ENCODE measurements at regions not wholly inside any gene's neighbourhood (a gene's known extent, or its start where the extent isn't known, plus 50 kb on each side); places are given as distances from the start of the nearest gene placed in this dataset.

- H3K4me3 ChIP-seq (ENCODE audit: low read depth, low read length): no peak overlapping the region
- no peaks in the 10 kb centered on the region for H3K36me3 ChIP-seq
- no peaks in the 10 kb centered on the region for H3K9me3 ChIP-seq
- no peak for TF ChIP-seq CTCF (IDR thresholded peaks at IDR 0.05; ENCODE audit: low read depth, low read length)
- H3K27me3 ChIP-seq: no peaks in the 10 kb centered on the region
- DNase-seq: no peak
- H3K4me1 ChIP-seq: no peaks in the 10 kb centered on the region
Measured at GRCh38 chr7:12821746-12822145, 134.3 kb downstream of the ARL4A start.

GRCh38 chr7:12826079-12826478 lies 138.6 kb downstream of the ARL4A start:
- no peaks in the 10 kb centered on the region for H3K36me3 ChIP-seq

GRCh38 chr7:12827219-12827821 lies 139.9 kb downstream of the ARL4A start:
- Histone ChIP-seq H3K36me3 (no peaks in the 10 kb centered on the region), H3K4me3 (ENCODE audit: low read depth, low read length) (no peak overlapping the region), H3K9me3 (no peaks in the 10 kb centered on the region), H3K4me1 (no peaks in the 10 kb centered on the region), H3K27me3 (no peaks in the 10 kb centered on the region)
- TF ChIP-seq CTCF (IDR thresholded peaks at IDR 0.05; ENCODE audit: low read depth, low read length): no peak
- DNase-seq: no peak

More at GRCh38 chr7:12826079-12826478, 138.6 kb downstream of the ARL4A start:
- Histone ChIP-seq H3K9me3 (no peaks in the 10 kb centered on the region), H3K27me3 (no peaks in the 10 kb centered on the region), H3K4me1 (no peaks in the 10 kb centered on the region), H3K4me3 (ENCODE audit: low read depth, low read length) (no peak overlapping the region)
- no peak for TF ChIP-seq CTCF (IDR thresholded peaks at IDR 0.05; ENCODE audit: low read depth, low read length)
- DNase-seq: no peak

- H3K9me3 ChIP-seq: no peaks in the 10 kb centered on the region
- no peak for DNase-seq
- no peaks in the 10 kb centered on the region for H3K27me3 ChIP-seq
- no peak overlapping the region for H3K4me3 ChIP-seq (ENCODE audit: low read depth, low read length)
- H3K4me1 ChIP-seq: no peaks in the 10 kb centered on the region
- no peaks in the 10 kb centered on the region for H3K36me3 ChIP-seq
- no peak for TF ChIP-seq CTCF (IDR thresholded peaks at IDR 0.05; ENCODE audit: low read depth, low read length)
Measured at GRCh38 chr7:12827920-12828319, 140.5 kb downstream of the ARL4A start.

- TF ChIP-seq CTCF (IDR thresholded peaks at IDR 0.05; ENCODE audit: low read depth, low read length): no peak
- DNase-seq: no peak
- Histone ChIP-seq H3K9me3 (no peaks in the 10 kb centered on the region), H3K36me3 (no peaks in the 10 kb centered on the region), H3K4me3 (ENCODE audit: low read depth, low read length) (no peak overlapping the region), H3K4me1 (no peaks in the 10 kb centered on the region), H3K27me3 (no peaks in the 10 kb centered on the region)
Measured at GRCh38 chr7:12831024-12831423, 143.6 kb downstream of the ARL4A start.

- TF ChIP-seq CTCF (IDR thresholded peaks at IDR 0.05; ENCODE audit: low read depth, low read length): no peak
- H3K36me3 ChIP-seq: no peaks in the 10 kb centered on the region
- no peaks in the 10 kb centered on the region for H3K4me1 ChIP-seq
- no peak for DNase-seq
- no peaks in the 10 kb centered on the region for H3K9me3 ChIP-seq
- H3K4me3 ChIP-seq (ENCODE audit: low read depth, low read length): no peak overlapping the region
- H3K27me3 ChIP-seq: no peaks in the 10 kb centered on the region
Measured at GRCh38 chr7:12833829-12834228, 146.4 kb downstream of the ARL4A start.
